ENCODE measurements at regions not wholly inside any gene's neighbourhood (a gene's known extent, or its start where the extent isn't known, plus 50 kb on each side); places are given as distances from the start of the nearest gene placed in this dataset.

DNA sequence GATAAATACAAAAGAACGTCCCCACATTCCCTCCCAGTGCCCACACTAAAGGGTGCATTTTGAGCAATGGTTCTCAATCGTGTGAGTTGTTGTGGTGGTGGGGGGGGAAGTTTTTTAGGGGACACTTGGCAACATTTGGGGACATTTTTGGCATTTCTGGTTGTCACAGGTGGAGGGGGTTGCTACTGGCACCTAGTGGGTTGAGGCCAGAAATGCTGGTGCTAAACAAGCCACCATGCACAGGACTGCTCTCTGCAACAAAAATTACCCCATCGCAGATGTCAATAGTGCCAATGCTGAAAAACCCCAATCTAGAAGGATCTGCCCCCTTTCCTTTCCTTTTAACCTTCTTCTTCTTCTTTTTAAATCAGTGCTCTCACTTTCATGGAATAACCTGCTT is 453.3 kb downstream of the TSHZ3 start:
- Histone ChIP-seq H3K36me3 (no peaks in the 10 kb centered on the region), H3K27ac (no peak overlapping the region), H3K4me1 (no peaks in the 10 kb centered on the region), H3K9me3 (no peaks in the 10 kb centered on the region), H3K4me3 (no peak overlapping the region), H3K27me3 (no peaks in the 10 kb centered on the region)
- FAIRE-seq (no peak), ATAC-seq (no peak), DNase-seq (no peak)
- 42 to 61% methylated on average over 3 of the region's 3 CpGs for WGBS, 2 donors
- intact Hi-C loops (cut with DNase I), result no loop called here
- TF ChIP-seq, protein P1, sequence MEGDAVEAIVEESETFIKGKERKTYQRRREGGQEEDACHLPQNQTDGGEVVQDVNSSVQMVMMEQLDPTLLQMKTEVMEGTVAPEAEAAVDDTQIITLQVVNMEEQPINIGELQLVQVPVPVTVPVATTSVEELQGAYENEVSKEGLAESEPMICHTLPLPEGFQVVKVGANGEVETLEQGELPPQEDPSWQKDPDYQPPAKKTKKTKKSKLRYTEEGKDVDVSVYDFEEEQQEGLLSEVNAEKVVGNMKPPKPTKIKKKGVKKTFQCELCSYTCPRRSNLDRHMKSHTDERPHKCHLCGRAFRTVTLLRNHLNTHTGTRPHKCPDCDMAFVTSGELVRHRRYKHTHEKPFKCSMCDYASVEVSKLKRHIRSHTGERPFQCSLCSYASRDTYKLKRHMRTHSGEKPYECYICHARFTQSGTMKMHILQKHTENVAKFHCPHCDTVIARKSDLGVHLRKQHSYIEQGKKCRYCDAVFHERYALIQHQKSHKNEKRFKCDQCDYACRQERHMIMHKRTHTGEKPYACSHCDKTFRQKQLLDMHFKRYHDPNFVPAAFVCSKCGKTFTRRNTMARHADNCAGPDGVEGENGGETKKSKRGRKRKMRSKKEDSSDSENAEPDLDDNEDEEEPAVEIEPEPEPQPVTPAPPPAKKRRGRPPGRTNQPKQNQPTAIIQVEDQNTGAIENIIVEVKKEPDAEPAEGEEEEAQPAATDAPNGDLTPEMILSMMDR (IDR thresholded peaks at IDR 0.05), result no peak

DNA sequence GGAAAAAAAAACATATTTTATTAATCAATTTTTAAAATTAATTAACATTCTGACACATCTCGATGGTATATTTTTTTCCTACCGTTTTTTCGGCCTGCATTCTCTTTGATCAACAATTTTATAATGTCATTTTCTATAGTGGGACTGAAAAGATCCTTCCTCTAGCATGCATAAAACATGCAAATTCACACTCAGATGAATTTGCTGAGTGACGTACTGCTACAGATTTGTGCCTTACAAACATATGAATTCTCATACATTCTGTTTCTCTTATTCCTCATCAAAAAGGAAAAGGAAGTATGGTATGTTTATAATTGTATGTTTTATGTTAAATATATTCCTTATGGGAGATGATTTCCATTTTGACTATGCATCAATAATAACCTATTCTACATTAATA is 458.2 kb downstream of the TSHZ3 start:
- DNase-seq (no peak), ATAC-seq (no peak), FAIRE-seq (no peak)
- TF ChIP-seq, protein P1 (IDR thresholded peaks at IDR 0.05), result no peak
- 56 to 80% methylated on average over 4 of the region's 4 CpGs for WGBS, 2 donors
- Histone ChIP-seq H3K36me3 (no peaks in the 10 kb centered on the region), H3K9me3 (no peaks in the 10 kb centered on the region), H3K27me3 (no peaks in the 10 kb centered on the region), H3K27ac (no peak overlapping the region), H3K4me1 (no peaks in the 10 kb centered on the region), H3K4me3 (no peak overlapping the region)
- intact Hi-C loops (cut with DNase I), result no loop called here

DNA sequence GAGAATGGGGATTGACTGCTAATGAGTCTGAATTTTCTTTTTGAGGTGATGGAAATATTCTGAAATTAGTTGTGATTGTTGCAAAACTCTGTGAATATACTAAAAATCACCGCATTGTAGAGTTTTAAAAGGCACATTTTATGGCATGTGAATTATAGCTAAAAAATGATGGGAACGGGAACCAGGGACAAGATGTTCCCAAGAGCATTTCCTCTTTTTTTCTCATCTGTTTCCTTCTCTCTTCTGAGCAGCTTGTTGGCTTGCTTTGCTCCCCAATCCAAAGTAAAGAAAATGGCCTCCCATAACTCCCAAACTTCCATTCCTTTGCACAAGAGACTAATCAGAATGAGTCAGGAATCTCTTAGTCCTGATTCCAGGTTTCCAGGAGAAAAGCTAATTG is 459.2 kb downstream of the TSHZ3 start:
- ATAC-seq (no peak), DNase-seq (no peak), FAIRE-seq (no peak)
- no peaks in the 10 kb centered on the region for H3K36me3 ChIP-seq
- TF ChIP-seq, protein P1 (IDR thresholded peaks at IDR 0.05), result no peak
- intact Hi-C loops (cut with DNase I), result no loop called here
- 57 to 66% methylated on average over 2 of the region's 2 CpGs for WGBS, 2 donors
- no peaks in the 10 kb centered on the region for H3K9me3 ChIP-seq
- no peaks in the 10 kb centered on the region for H3K27me3 ChIP-seq
- H3K4me1 ChIP-seq, result no peaks in the 10 kb centered on the region
- H3K27ac ChIP-seq, result no peak overlapping the region
- H3K4me3 ChIP-seq, result no peak overlapping the region

DNA sequence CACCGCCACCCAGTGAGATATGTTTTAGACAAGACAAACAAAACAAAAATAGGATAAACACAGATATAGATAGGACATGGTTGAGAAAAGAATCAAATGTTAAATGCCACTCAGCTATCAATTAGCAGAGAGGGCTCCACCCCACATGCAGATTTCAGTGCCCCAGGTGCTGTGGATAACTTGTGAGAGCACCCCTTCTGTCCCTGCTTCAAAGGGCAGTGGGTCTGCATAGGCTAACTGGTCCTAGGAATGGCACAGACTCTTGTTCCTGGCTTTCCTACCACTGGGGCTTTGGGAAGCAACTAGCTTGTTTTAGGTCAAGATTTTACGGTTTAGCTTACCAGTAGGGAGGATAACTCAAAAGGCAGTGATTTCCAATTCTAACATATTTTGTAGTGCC is 460.3 kb downstream of the TSHZ3 start:
- no peaks in the 10 kb centered on the region for H3K27me3 ChIP-seq
- WGBS, 2 donors, result 66 to 82% methylated on average over 2 of the region's 2 CpGs
- FAIRE-seq (no peak), DNase-seq (no peak), ATAC-seq (no peak)
- no peaks in the 10 kb centered on the region for H3K36me3 ChIP-seq
- H3K4me1 ChIP-seq, result no peaks in the 10 kb centered on the region
- no peak overlapping the region for H3K4me3 ChIP-seq
- no peaks in the 10 kb centered on the region for H3K9me3 ChIP-seq
- no peak overlapping the region for H3K27ac ChIP-seq
- intact Hi-C loops (cut with DNase I), result no loop called here
- TF ChIP-seq, protein P1 (IDR thresholded peaks at IDR 0.05), result no peak

DNA sequence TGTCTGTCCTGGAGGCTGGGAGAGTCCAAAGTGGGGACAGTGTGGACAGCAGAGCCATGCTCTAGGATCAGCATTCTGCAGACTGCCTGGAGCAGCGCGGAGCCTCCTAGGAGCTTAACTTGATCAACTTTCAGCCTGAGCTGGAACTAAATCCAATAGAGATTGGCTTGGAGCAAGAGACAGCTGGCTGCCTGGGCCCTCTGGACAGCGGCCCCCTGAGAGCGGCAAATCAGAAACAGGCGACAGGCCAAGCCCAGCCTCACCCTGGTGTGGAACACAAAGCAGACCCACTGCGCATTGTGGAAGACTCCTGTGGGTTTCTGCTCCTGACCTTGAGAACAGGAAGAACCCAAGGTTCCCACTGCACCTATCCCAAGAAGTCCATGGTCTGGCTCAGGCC is 462.2 kb downstream of the TSHZ3 start:
- FAIRE-seq (no peak), ATAC-seq (no peak), DNase-seq (no peak)
- Histone ChIP-seq H3K9me3 (no peaks in the 10 kb centered on the region), H3K36me3 (no peaks in the 10 kb centered on the region), H3K4me1 (no peaks in the 10 kb centered on the region), H3K27me3 (no peaks in the 10 kb centered on the region), H3K4me3 (no peak overlapping the region), H3K27ac (no peak overlapping the region)
- TF ChIP-seq, protein P1 (IDR thresholded peaks at IDR 0.05), result no peak
- 81 to 89% methylated on average over 6 of the region's 6 CpGs for WGBS, 2 donors
- intact Hi-C loops (cut with DNase I), result no loop called here
